NOMO-1 treated with dmso at 0.1 percent for 144 hours (cell line): ENCODE measurements at regions not wholly inside any gene's neighbourhood (a gene's known extent, or its start where the extent isn't known, plus 50 kb on each side); places are given as distances from the start of the nearest gene placed in this dataset.

Source experiments
- DNase-seq: peaks from one replicate; lab custom pipeline; 2025; ENCODE audit not compliant: unreplicated experiment; lab: John Stamatoyannopoulos, UW

DNA sequence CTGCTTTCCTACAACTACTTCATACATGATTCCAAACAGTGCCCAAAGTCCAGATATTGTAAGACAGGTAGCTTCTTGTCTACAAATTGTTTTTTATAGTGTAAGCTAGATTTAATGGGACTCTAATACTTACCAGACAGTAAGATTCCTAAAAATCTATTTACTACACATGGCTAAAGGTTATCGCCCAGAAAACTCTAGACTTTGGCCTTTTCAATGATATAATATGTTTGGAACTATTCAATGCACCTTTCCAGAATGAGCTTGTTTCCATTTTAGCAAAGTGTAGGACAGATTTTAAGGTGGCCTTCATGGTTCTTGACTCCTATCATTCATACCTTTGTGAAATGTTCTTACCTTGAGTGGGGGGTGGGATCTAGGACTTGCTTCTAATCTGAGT lies 951.0 kb downstream of the SORCS1 start:
- no peak for DNase-seq

- DNase-seq, result no peak
These were observed 966.2 kb downstream of the SORCS1 start for GRCh38 chr10:106198275-106198674.

DNA sequence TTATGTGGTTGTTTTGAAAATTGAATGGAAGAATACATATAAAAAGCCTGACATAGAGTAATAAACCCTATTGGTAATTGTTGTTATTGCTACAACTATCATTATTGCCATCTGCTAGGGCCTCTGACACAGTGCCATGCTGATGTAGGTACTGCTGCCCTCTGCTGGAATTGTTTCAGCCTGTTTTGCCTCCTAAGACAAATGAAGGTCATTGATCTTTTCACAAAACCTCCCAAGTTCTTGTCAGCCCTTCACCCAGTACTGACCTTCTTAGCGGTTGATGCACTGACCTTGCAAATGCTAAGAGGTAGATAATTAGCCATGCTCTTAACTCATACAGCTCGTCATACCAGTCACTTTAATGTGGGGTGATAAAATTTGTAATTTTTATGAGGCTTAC lies 975.2 kb downstream of the SORCS1 start:
- DNase-seq, result no peak

DNA sequence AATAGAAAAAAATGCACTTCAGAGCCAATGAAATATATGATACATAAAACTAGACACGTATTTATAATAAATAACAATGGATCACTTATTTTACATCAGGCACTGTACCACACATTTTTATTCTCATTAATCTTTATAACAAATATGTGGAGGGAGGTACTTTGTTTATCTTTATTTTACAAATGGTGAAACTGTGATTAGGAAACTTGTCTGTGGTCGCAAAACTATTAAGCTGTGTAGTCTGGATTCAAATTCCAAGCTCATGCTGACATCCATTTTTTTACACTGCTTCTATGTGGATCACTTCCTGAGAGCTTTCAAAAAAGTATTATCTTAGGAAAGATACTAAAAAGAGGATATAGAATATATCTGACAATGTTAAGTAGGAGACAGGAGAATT lies 978.6 kb downstream of the SORCS1 start:
- DNase-seq, result no peak

GRCh38 chr10:106183041-106183440 lies 981.5 kb downstream of the SORCS1 start:
- DNase-seq, result no peak

DNA sequence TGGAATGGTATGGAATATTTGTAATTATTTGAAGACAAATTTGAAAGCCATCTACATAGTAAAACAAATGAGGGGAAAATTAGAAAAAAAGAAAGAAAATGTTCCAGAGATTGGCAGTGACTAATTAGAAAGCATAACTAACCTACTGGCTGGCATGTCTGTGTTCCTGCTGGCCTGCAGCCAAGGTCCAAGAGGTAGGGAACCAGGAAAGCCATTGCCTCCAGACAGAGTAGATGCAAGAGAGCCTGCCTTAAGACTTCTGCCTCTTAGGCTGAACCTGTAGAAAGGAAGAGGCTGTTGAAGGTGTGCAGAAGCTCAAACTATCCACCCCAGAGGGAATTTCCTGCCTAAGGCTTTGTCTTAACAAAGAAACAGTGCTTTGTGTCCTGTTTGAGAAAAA lies 982.0 kb downstream of the SORCS1 start:
- no peak for DNase-seq

DNA sequence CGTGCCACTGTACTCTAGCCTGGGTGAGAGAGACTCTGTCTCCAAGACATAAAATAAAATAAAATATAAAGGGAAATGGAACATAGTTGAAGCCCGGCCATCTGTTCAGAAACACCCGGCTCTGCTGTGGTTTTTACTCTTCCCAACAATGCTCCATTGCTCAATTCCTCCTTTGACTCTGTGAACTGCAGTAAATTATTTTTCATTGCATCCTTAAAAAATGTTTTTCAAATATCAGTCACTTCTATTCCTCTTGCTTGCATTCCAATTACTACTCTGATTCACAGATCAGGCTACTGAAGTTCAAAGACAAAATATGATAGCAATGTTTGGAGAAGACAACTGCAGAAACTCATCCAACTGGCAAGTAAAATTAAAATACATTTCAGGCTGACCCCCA lies 983.0 kb downstream of the SORCS1 start:
- DNase-seq, result no peak

DNA sequence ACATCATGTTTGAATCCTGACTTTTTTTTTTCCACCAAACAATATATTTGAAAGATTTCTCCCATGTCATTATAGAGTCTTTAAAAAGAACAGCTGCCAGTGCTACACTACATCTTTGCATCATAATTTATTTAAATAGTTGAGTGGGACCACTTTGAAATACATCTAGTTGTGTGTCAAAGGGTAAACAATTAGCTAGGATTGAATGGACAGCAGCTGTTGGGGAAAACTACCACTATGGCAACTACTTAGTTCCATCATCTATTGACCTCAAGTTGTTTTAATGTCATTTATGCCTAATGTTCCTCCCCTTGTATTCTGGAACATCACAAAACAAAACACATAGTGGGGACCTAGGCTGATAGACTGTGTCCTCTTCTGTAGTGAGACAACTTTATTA lies 985.1 kb downstream of the SORCS1 start:
- DNase-seq, result no peak

DNA sequence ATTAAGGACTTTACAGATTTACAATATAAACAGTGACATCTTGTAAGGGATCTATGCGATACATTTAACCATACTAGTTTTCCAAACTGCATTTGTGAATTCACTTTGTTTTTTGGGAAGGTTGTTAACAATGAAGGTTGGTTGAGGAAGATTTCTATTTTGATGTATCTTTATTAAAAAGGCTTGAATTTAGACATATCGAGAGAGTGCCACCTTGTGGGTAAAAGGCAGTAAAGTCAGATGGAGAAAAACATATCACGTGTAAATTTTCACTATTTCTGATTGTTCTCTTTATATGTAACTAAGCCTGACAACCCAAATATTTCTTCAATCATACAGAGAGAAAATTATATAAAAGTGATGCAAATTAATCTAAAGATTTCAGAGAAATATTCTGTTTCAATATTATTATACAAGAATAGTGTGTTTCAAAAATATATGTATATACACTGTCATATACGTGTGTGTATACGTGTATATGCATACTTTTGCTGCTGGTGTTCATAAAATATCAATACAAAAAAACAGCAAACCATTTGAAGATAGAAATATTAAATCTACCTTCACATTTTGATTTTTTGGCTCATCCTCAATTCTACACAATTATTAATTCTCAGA lies 988.6 kb downstream of the SORCS1 start:
- no peak for DNase-seq

DNA sequence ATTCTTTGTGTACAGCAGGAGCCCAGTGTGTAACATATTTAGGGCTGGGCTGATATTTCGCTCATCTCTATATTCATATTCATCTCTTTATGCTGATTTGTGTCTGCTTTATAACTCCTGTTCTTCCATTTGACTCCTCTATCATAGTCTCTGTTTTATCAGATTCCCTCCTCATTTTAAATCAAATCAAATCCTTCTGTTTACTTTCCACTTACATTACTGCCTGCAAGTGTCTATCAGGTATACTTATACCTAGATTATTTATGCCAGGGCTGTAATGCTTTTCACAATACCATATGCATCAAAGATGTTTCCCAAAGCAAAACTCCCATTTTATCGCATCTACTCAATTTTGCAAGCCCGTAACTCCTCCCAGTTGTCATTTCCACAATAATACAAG lies 990.7 kb downstream of the SORCS1 start:
- no peak for DNase-seq

- no peak for DNase-seq
These were observed 995.3 kb downstream of the SORCS1 start for GRCh38 chr10:106169241-106169640.

DNA sequence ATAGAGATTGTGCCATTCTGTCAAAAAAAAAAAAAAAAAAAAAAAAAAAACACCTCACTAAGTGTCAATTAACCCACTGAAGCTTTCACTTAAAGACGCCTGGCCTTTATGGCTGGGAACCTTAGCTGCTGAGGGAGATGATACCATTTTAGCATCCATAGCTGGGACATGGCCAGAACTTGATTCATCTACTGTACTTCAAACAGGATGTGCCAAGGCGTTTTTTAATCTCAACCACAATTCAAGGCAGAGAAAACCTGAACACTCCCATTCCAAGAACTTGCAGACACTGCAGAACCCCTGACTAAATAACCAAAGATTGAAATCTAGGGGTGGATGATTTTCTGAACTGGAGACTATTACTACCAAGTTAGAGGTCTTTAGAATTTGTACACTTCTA lies 996.6 kb downstream of the SORCS1 start:
- DNase-seq, result no peak

- DNase-seq, result no peak
These were observed 1006.3 kb downstream of the SORCS1 start for GRCh38 chr10:106158241-106158640.

DNA sequence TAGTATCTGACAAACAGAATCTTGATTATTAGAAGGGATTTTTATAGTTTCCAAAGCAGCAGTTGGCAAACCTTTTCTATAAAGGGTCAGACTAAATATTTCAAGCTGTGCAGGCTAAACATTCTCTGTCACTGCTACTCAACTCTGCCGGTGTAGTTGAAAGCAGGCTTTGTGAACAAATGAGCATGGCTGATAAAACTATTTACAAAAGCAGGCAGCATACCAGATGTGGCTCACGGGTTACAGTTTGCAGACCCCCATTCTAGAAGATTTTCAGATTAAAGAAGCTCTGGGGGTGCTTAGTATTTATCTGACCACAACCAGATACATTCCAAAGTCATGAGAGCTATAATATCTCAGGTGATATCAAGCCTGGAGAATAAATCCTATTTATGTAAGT lies 1017.5 kb downstream of the SORCS1 start:
- no peak for DNase-seq

- no peak for DNase-seq
These were observed 1024.6 kb downstream of the SORCS1 start for GRCh38 chr10:106139915-106140314.

DNA sequence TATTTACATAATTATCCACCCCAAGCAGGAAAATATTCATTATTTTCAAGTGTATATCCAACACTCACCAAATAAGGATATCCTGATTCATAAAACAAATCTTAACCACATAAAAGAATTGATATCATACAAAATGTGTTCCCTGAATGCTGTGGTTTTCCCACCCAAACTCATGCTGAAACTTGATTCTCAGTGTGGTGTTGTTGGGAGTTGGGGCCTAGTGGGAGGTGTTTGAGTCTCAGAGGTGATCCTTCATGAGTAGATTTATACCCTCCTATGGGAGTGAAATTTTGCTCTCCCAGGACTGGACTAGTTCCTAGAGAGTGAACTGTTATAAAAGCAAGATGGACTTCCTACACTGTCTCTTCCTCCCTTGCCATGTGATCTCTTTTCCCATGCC lies 1028.3 kb downstream of the SORCS1 start:
- DNase-seq, result no peak

- DNase-seq, result no peak
These were observed 1030.0 kb downstream of the SORCS1 start for GRCh38 chr10:106134326-106135000.

DNA sequence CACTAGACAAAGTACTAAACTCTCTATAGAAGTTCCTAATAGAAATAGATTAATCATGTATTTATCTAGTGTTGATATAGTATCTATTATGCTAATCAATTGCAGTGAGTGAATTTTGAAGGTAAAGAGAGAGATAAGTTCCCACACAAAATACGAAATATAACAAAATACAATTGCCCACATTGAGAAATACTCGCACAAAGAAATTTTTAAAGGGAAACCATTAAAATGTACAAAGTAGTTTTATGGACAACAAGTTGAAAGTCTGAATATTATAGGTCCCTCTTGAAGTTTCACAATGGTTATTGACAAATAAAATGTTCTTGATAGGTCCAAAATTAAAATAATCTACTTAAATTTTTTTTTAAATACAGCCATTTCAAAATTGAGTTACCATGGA lies 1031.1 kb downstream of the SORCS1 start:
- no peak for DNase-seq

GRCh38 chr10:106132956-106133355 lies 1031.5 kb downstream of the SORCS1 start:
- DNase-seq, result no peak

- DNase-seq, result no peak
These were observed 1049.8 kb downstream of the SORCS1 start for GRCh38 chr10:106114656-106115186.

- DNase-seq, result no peak
These were observed 1053.3 kb downstream of the SORCS1 start for GRCh38 chr10:106111246-106111645.

- DNase-seq, result no peak
These were observed 1056.8 kb downstream of the SORCS1 start for GRCh38 chr10:106107706-106108105.

- no peak for DNase-seq
These were observed 1058.4 kb downstream of the SORCS1 start for GRCh38 chr10:106106114-106106513.
